AG09309 (cell line): ENCODE measurements at regions not wholly inside any gene's neighbourhood (a gene's known extent, or its start where the extent isn't known, plus 50 kb on each side); places are given as distances from the start of the nearest gene placed in this dataset.
"Not testable (repeated sequence)": the region's sequence is repeated elsewhere in the genome, so short reads cannot be mapped to it uniquely, and the experiment has no call there.

Experiments
- DNase-seq: peaks from one replicate; pipeline ENCODE4 v3.0.0-alpha.2; 2010; ENCODE audit warnings: low read depth
- H3K4me3 ChIP-seq: 2 replicates; pipeline ENCODE4 v1.5.1; 2011; ENCODE audit warnings: mild to moderate bottlenecking, low read depth, low read length, moderate library complexity; ENCODE audit not compliant: control insufficient read depth
- CTCF ChIP-seq: IDR thresholded peaks from 2 replicates; pipeline ENCODE4 v1.5.1; 2011; ENCODE audit warnings: mild to moderate bottlenecking, low read depth, low read length, inconsistent platforms; ENCODE audit not compliant: insufficient read depth, control insufficient read depth; ENCODE audit errors: missing control alignments

- H3K4me3 ChIP-seq, result no peak overlapping the region
- no peak for TF ChIP-seq CTCF
- DNase-seq, result no peak
Measured at GRCh38 chr6:81353262-81353661, 399.2 kb downstream of the TENT5A start.

GRCh38 chr6:81344026-81344425 is 408.5 kb downstream of the TENT5A start:
- not testable (repeated sequence) for DNase-seq, H3K4me3 ChIP-seq

- DNase-seq, result no peak
- no peak for TF ChIP-seq CTCF
- no peak overlapping the region for H3K4me3 ChIP-seq
Measured at GRCh38 chr6:81340946-81341345, 411.5 kb downstream of the TENT5A start.

- TF ChIP-seq CTCF, result no peak
Measured at GRCh38 chr6:81331526-81331925, 421.0 kb downstream of the TENT5A start.

GRCh38 chr6:81328700-81329099 is 423.8 kb downstream of the TENT5A start:
- TF ChIP-seq CTCF, result no peak
- H3K4me3 ChIP-seq, result no peak overlapping the region
- DNase-seq, result no peak

More at GRCh38 chr6:81331526-81331925, 421.0 kb downstream of the TENT5A start:
- no peak overlapping the region for H3K4me3 ChIP-seq
- peak; percentile 63 for DNase-seq

GRCh38 chr6:81326881-81327561 is 425.5 kb downstream of the TENT5A start:
- DNase-seq, result peak; percentile 93
- no peak overlapping the region for H3K4me3 ChIP-seq
- TF ChIP-seq CTCF, result no peak

- H3K4me3 ChIP-seq, result no peak overlapping the region
- DNase-seq, result no peak
- TF ChIP-seq CTCF, result no peak
Measured at GRCh38 chr6:81309811-81310210, 442.7 kb downstream of the TENT5A start.
